ENCODE measurements at regions not wholly inside any gene's neighbourhood (a gene's known extent, or its start where the extent isn't known, plus 50 kb on each side); places are given as distances from the start of the nearest gene placed in this dataset.

GRCh38 chr14:104433401-104434213 is 146.0 kb upstream of the C14orf180 start:
- DNase-seq, result no peak

- DNase-seq, result no peak
Observed at GRCh38 chr14:104434214-104435076, 145.1 kb upstream of the C14orf180 start.

GRCh38 chr14:104435147-104436046 is 144.2 kb upstream of the C14orf180 start:
- no peak for DNase-seq

- DNase-seq, result no peak
Observed at GRCh38 chr14:104436047-104436591, 143.4 kb upstream of the C14orf180 start.

GRCh38 chr14:104436741-104437701 is 142.5 kb upstream of the C14orf180 start:
- DNase-seq, result no peak

GRCh38 chr14:104437703-104438102 is 141.9 kb upstream of the C14orf180 start:
- DNase-seq, result no peak

GRCh38 chr14:104438166-104438887 is 141.2 kb upstream of the C14orf180 start:
- no peak for DNase-seq

- DNase-seq, result no peak
Observed at GRCh38 chr14:104439625-104440024, 139.9 kb upstream of the C14orf180 start.

- no peak for DNase-seq
Observed at GRCh38 chr14:104440297-104440956, 139.1 kb upstream of the C14orf180 start.

- DNase-seq, result no peak
Observed at GRCh38 chr14:104441275-104442106, 138.1 kb upstream of the C14orf180 start.

GRCh38 chr14:104442107-104442551 is 137.4 kb upstream of the C14orf180 start:
- no peak for DNase-seq

- DNase-seq, result no peak
Observed at GRCh38 chr14:104442631-104443390, 136.8 kb upstream of the C14orf180 start.

GRCh38 chr14:104443391-104444158 is 136.0 kb upstream of the C14orf180 start:
- no peak for DNase-seq

GRCh38 chr14:104444159-104445030 is 135.2 kb upstream of the C14orf180 start:
- DNase-seq, result no peak

- DNase-seq, result no peak
Observed at GRCh38 chr14:104445086-104445485, 134.5 kb upstream of the C14orf180 start.

GRCh38 chr14:104445832-104446381 is 133.7 kb upstream of the C14orf180 start:
- DNase-seq, result no peak
